NB4 (cell line): ENCODE measurements at regions not wholly inside any gene's neighbourhood (a gene's known extent, or its start where the extent isn't known, plus 50 kb on each side); places are given as distances from the start of the nearest gene placed in this dataset.

ENCODE experiments used
- DNase-seq: peaks from one replicate; pipeline ENCODE4 v3.0.0; 2010; ENCODE audit warnings: low read depth
- H3K4me3 ChIP-seq: one replicate; pipeline ENCODE4 v1.5.1; 2011; ENCODE audit warnings: mild to moderate bottlenecking, low read depth, low read length, moderate library complexity
- CTCF ChIP-seq: IDR thresholded peaks from one replicate; pipeline ENCODE4 v1.5.1; 2012; ENCODE audit warnings: low read depth, low read length
- MAX ChIP-seq: IDR thresholded peaks from 2 replicates; pipeline ENCODE4 v1.6.1; 2011; ENCODE audit warnings: low read depth, low read length
- MYC ChIP-seq: IDR thresholded peaks from 2 replicates; pipeline ENCODE4 v1.6.1; 2011; ENCODE audit warnings: low read depth, low read length
- POLR2A ChIP-seq: IDR thresholded peaks from 2 replicates; pipeline ENCODE4 v1.6.1; 2011; ENCODE audit warnings: mild to moderate bottlenecking; ENCODE audit not compliant: insufficient read length; ENCODE audit errors: extremely low read depth

GRCh38 chr5:158464383-158464782 is 605.4 kb upstream of the CLINT1 start:
- peak; percentile 9 for DNase-seq
- no peak overlapping the region for H3K4me3 ChIP-seq
- TF ChIP-seq MAX (no peak), MYC (no peak), POLR2A (no peak), CTCF (no peak)

GRCh38 chr5:158463938-158464337 is 605.0 kb upstream of the CLINT1 start:
- 0 out of 2 replicates have a peak, but pooled peaks have one; percentile 20 for TF ChIP-seq MYC
- no peak for TF ChIP-seq CTCF
- no peak for TF ChIP-seq MAX
- DNase-seq = peak; percentile 70
- H3K4me3 ChIP-seq = no peak overlapping the region

- no peak overlapping the region for H3K4me3 ChIP-seq
- no peak for DNase-seq
- TF ChIP-seq MAX (no peak), MYC (no peak), POLR2A (no peak), CTCF (no peak)
Observed at GRCh38 chr5:158463188-158463587, 604.2 kb upstream of the CLINT1 start.

GRCh38 chr5:158462349-158463114 is 603.6 kb upstream of the CLINT1 start:
- TF ChIP-seq CTCF (no peak), MAX (no peak), MYC (no peak), POLR2A (no peak)
- no peak overlapping the region for H3K4me3 ChIP-seq
- no peak for DNase-seq

- H3K4me3 ChIP-seq = no peak overlapping the region
- DNase-seq = no peak
- TF ChIP-seq MYC = no peak
- no peak for TF ChIP-seq MAX
- no peak for TF ChIP-seq POLR2A
- TF ChIP-seq CTCF = no peak
Observed at GRCh38 chr5:158461240-158461854, 602.4 kb upstream of the CLINT1 start.
